GM10266 (cell line): ENCODE measurements at regions not wholly inside any gene's neighbourhood (a gene's known extent, or its start where the extent isn't known, plus 50 kb on each side); places are given as distances from the start of the nearest gene placed in this dataset.

ENCODE experiments used
- DNase-seq: peaks from one replicate; pipeline ENCODE4 v3.0.0; 2012; ENCODE audit errors: extremely low spot score
- CTCF ChIP-seq: IDR thresholded peaks from 2 replicates; pipeline ENCODE4 v1.5.1; 2012; ENCODE audit warnings: mild to moderate bottlenecking, low read depth; ENCODE audit not compliant: control insufficient read depth, insufficient read depth; ENCODE audit errors: missing control alignments

GRCh38 chrX:37946197-37946596 lies 60.2 kb upstream of the SYTL5 start:
- DNase-seq: no peak
- no peak for TF ChIP-seq CTCF

- no peak for TF ChIP-seq CTCF
- DNase-seq: no peak
These were observed 51.1 kb upstream of the SYTL5 start for GRCh38 chrX:37955273-37955672.

- no peak for DNase-seq
- no peak for TF ChIP-seq CTCF
These were observed 50.1 kb upstream of the SYTL5 start for GRCh38 chrX:37956223-37956622.
